ENCODE measurements at regions not wholly inside any gene's neighbourhood (a gene's known extent, or its start where the extent isn't known, plus 50 kb on each side); places are given as distances from the start of the nearest gene placed in this dataset.

DNA sequence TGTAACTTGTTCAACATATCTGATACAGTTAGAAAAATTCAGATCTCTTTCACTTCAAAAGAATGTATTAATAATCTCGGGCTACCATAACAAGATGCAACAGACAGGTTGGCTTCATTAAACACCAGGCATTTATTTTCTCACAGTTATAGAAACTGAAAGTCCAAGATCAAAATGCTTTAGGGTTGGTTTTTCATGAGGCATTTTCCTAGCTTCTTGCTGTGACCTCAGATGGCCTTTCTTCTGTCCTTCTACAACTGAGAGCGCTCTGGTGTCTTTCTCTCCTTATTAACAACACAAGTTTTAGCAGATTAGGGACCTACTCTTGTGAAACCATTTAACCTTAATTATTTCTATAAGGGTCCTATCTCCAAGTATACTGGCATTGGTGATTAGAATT lies 452.5 kb downstream of the ZNF804A start:
- TF ChIP-seq, protein P1, sequence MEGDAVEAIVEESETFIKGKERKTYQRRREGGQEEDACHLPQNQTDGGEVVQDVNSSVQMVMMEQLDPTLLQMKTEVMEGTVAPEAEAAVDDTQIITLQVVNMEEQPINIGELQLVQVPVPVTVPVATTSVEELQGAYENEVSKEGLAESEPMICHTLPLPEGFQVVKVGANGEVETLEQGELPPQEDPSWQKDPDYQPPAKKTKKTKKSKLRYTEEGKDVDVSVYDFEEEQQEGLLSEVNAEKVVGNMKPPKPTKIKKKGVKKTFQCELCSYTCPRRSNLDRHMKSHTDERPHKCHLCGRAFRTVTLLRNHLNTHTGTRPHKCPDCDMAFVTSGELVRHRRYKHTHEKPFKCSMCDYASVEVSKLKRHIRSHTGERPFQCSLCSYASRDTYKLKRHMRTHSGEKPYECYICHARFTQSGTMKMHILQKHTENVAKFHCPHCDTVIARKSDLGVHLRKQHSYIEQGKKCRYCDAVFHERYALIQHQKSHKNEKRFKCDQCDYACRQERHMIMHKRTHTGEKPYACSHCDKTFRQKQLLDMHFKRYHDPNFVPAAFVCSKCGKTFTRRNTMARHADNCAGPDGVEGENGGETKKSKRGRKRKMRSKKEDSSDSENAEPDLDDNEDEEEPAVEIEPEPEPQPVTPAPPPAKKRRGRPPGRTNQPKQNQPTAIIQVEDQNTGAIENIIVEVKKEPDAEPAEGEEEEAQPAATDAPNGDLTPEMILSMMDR (IDR thresholded peaks at IDR 0.05) = no peak
- no peak for TF ChIP-seq POLR2A (IDR thresholded peaks at IDR 0.05)

Data from uterus (tissue), 2 donors.